Gastrocnemius medialis (tissue), 4 donors: ENCODE measurements at regions not wholly inside any gene's neighbourhood (a gene's known extent, or its start where the extent isn't known, plus 50 kb on each side); places are given as distances from the start of the nearest gene placed in this dataset.
"Not testable (repeated sequence)": the region's sequence is repeated elsewhere in the genome, so short reads cannot be mapped to it uniquely, and the experiment has no call there.

Source experiments
- ATAC-seq, 2 donors: fragments of 150-250 bp; one replicate each; pipeline ENCODE4 v1.9.1; 2016
- DNase-seq, 2 donors: peaks; one replicate each; pipeline ENCODE4 v3.0.0-alpha.2; 2019
- H3K27ac ChIP-seq, 4 donors: fragments of 200-600 bp; sonication (generic); 1 replicate in 1 of 4; 2 replicates in 3 of 4; pipeline ENCODE4 v1.5.1; 2016 to 2018; ENCODE audit warnings: mild to moderate bottlenecking in 2 of 4, moderate library complexity in 1 of 4
- H3K27me3 ChIP-seq, 3 donors: fragments of 200-600 bp; sonication (generic) in 2 of 3; 1 replicate in 1 of 3; 2 replicates in 2 of 3; pipeline versions ENCODE4 v1.5.1 to v1.6.0; 2016 to 2019; ENCODE audit warnings: mild to moderate bottlenecking in 1 of 3, moderate library complexity in 1 of 3
- H3K36me3 ChIP-seq, 2 donors: fragments of 200-600 bp; sonication (generic) in 1 of 2; one replicate each; pipeline ENCODE4 v1.5.1; 2017 to 2018
- H3K4me1 ChIP-seq, 2 donors: fragments of 200-600 bp; sonication (generic) in 1 of 2; one replicate each; pipeline ENCODE4 v1.5.1; 2016 to 2017; ENCODE audit warnings: mild to moderate bottlenecking in 2 of 2
- H3K4me3 ChIP-seq, 4 donors: fragments of 200-600 bp; sonication (generic) in 3 of 4; 1 replicate in 1 of 4; 2 replicates in 3 of 4; pipeline ENCODE4 v1.5.1; 2016 to 2019; ENCODE audit warnings: mild to moderate bottlenecking in 2 of 4
- H3K9me3 ChIP-seq, 3 donors: fragments of 200-600 bp; sonication (generic) in 2 of 3; 1 replicate in 1 of 3; 2 replicates in 2 of 3; pipeline ENCODE4 v1.5.1; 2016 to 2019
- CTCF ChIP-seq, 5 experiments: fragments of 450-650 bp in 3 of 5; fragments of 200-600 bp in 2 of 5; sonication (generic) in 2 of 5; IDR thresholded peaks in 4 of 5; conservative IDR thresholded peaks in 1 of 5; 1 replicate in 4 of 5; 2 replicates in 1 of 5; pipeline ENCODE4 v1.5.1; 2016 to 2019; ENCODE audit warnings: antibody characterized with exemption in 5 of 5, mild to moderate bottlenecking in 3 of 5, moderate library complexity in 3 of 5
- POLR2A ChIP-seq, 2 donors: fragments of 450-650 bp; IDR thresholded peaks; one replicate each; pipeline ENCODE4 v1.6.1; 2017; ENCODE audit warnings: antibody characterized with exemption in 2 of 2, mild to moderate bottlenecking in 2 of 2, moderate library complexity in 2 of 2
- in situ Hi-C, 4 donors: fragments of 200-750 bp; cut with MboI; loops; one replicate each; pipeline versions ENCODE4 v1.15.0 to v1.8.0; 2017; ENCODE audit warnings: low sequenced_read_pairs in 4 of 4
- intact Hi-C: fragments of 100-400 bp; cut with DNase I; formaldehyde crosslinking; loops from one replicate; pipeline ENCODE4 v1.15.1; 2023; ENCODE audit warnings: low total_unique reads

DNA sequence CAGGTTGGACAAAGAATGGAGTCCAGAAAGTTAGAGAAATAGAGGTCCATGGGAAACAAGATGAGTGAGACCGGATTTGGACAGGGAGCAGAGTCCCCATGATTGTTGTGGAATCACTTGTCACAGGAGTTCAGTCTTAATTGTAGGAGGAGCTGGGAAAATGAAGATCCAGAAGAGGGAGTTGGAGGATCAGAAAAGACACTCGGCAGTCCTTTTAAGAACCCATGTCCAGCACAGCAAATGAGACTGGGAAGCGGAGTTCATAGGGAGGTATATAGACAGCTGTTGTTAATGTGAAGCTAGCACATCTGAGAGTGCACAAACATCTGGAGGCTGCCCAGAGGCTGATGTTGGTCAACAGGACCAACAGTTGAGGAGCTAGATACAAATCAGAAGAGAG is 111.4 kb upstream of the RXFP1 start:
- H3K9me3 ChIP-seq: no peaks in the 10 kb centered on the region
- in situ Hi-C loops (no loop called here), intact Hi-C loops (no loop called here)
- no peaks in the 10 kb centered on the region for H3K27me3 ChIP-seq
- ATAC-seq: no peak
- TF ChIP-seq CTCF (IDR thresholded peaks at IDR 0.05 in 4 of 5, conservative IDR thresholded peaks at IDR 0.05 in 1 of 5) (no peak), POLR2A (IDR thresholded peaks at IDR 0.05) (no peak)
- H3K36me3 ChIP-seq: no peaks in the 10 kb centered on the region
- H3K4me3 ChIP-seq: no peak overlapping the region
- H3K27ac ChIP-seq: no peak overlapping the region
- no peaks in the 10 kb centered on the region for H3K4me1 ChIP-seq
- no peak for DNase-seq

DNA sequence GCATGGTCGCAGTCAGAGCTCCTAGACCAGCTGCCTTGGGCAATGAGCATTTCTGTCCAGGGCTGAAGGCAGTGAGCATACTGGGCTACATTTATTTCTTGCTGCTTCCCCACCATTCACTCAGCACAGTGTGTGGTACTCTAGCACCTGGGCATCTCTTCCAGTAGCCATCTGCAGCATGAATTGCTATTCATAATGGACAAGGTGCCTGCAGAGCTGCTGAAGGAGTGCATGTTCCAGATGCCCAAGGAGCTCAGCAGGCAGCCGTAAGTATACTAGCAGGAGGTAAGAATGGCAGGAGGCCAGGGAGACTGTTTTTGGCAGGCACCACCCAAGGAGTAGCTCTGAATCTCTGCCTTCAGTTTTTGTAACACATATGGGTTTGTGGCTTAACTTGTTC is 110.4 kb upstream of the RXFP1 start:
- intact Hi-C loops (no loop called here), in situ Hi-C loops (no loop called here)
- ATAC-seq: no peak

GRCh38 chr4:158418679-158419078 is 103.0 kb upstream of the RXFP1 start:
- H3K4me1 ChIP-seq, H3K27me3 ChIP-seq, intact Hi-C loops, H3K4me3 ChIP-seq, H3K27ac ChIP-seq, in situ Hi-C loops, H3K9me3 ChIP-seq, ATAC-seq, H3K36me3 ChIP-seq, DNase-seq: not testable (repeated sequence)

More for the DNA sequence above, 110.4 kb upstream of the RXFP1 start:
- Histone ChIP-seq H3K9me3 (no peaks in the 10 kb centered on the region), H3K36me3 (no peaks in the 10 kb centered on the region), H3K27me3 (no peaks in the 10 kb centered on the region), H3K27ac (no peak overlapping the region), H3K4me3 (no peak overlapping the region), H3K4me1 (no peaks in the 10 kb centered on the region)
- TF ChIP-seq CTCF (IDR thresholded peaks at IDR 0.05 in 4 of 5, conservative IDR thresholded peaks at IDR 0.05 in 1 of 5) (no peak), POLR2A (IDR thresholded peaks at IDR 0.05) (no peak)
- DNase-seq: no peak

- Histone ChIP-seq H3K36me3 (no peaks in the 10 kb centered on the region), H3K4me3 (no peak overlapping the region), H3K9me3 (no peaks in the 10 kb centered on the region), H3K4me1 (no peaks in the 10 kb centered on the region), H3K27ac (no peak overlapping the region), H3K27me3 (no peaks in the 10 kb centered on the region)
- intact Hi-C loops: no loop called here
- ATAC-seq (no peak), DNase-seq (no peak)
- TF ChIP-seq POLR2A (IDR thresholded peaks at IDR 0.05) (no peak), CTCF (IDR thresholded peaks at IDR 0.05 in 4 of 5, conservative IDR thresholded peaks at IDR 0.05 in 1 of 5) (no peak)
- in situ Hi-C loops: no loop called here
Observed at GRCh38 chr4:158420782-158421181, 100.9 kb upstream of the RXFP1 start.

GRCh38 chr4:158422546-158422945 is 99.1 kb upstream of the RXFP1 start:
- H3K27me3 ChIP-seq: no peaks in the 10 kb centered on the region
- H3K36me3 ChIP-seq: no peaks in the 10 kb centered on the region
- no peaks in the 10 kb centered on the region for H3K4me1 ChIP-seq
- intact Hi-C loops (no loop called here), in situ Hi-C loops (no loop called here)
- no peak for DNase-seq
- H3K9me3 ChIP-seq: no peaks in the 10 kb centered on the region
- TF ChIP-seq CTCF (IDR thresholded peaks at IDR 0.05 in 4 of 5, conservative IDR thresholded peaks at IDR 0.05 in 1 of 5) (no peak), POLR2A (IDR thresholded peaks at IDR 0.05) (no peak)
- no peak overlapping the region for H3K4me3 ChIP-seq
- no peak overlapping the region for H3K27ac ChIP-seq
- no peak for ATAC-seq
